H1 (cell line): ENCODE measurements at regions not wholly inside any gene's neighbourhood (a gene's known extent, or its start where the extent isn't known, plus 50 kb on each side); places are given as distances from the start of the nearest gene placed in this dataset.

Experiments used
- CTCF ChIA-PET: fragments of 300-600 bp; sonication (Branson Sonifier 250); formaldehyde crosslinking; loops from one replicate; lab custom pipeline; 2021; ENCODE audit not compliant: partially characterized antibody; lab: Charles Lee
- POLR2A ChIA-PET: fragments of 300-600 bp; sonication (Branson Sonifier 250); formaldehyde crosslinking; loops from one replicate; lab custom pipeline; 2021; ENCODE audit warnings: inconsistent platforms; ENCODE audit not compliant: partially characterized antibody; lab: Charles Lee
- DNase-seq, 2 experiments: peaks; one replicate each; pipeline versions ENCODE4 v3.0.0 to v3.0.0-alpha.2; 2010 to 2022; ENCODE audit warnings: low spot score in 2 of 2, low read depth in 1 of 2, mixed read lengths in 1 of 2
- FAIRE-seq: peaks from 2 replicates; lab custom pipeline; 2011; peaks lifted over from hg19 to GRCh38; lab: Jason Lieb, UNC
- H2AFZ ChIP-seq: 2 replicates; pipeline ENCODE4 v1.8.1; 2012; ENCODE audit warnings: low read length, inconsistent platforms
- H2AK5ac ChIP-seq: 2 replicates; pipeline ENCODE4 v1.6.1; 2013; ENCODE audit warnings: low read depth, low read length
- H2BK120ac ChIP-seq: replicated peaks from 2 replicates; pipeline ENCODE3; 2013; ENCODE audit warnings: low read depth, low read length, inconsistent platforms
- H2BK12ac ChIP-seq: 2 replicates; pipeline ENCODE4 v1.6.1; 2013; ENCODE audit warnings: low read depth, low read length
- H2BK15ac ChIP-seq: 2 replicates; pipeline ENCODE4 v1.6.1; 2013; ENCODE audit warnings: low read length
- H2BK20ac ChIP-seq: 2 replicates; pipeline ENCODE4 v1.6.1; 2013; ENCODE audit warnings: low read length
- H2BK5ac ChIP-seq: 2 replicates; pipeline ENCODE4 v1.6.1; 2013; ENCODE audit warnings: low read depth, low read length
- H3K14ac ChIP-seq: 2 replicates; pipeline ENCODE4 v1.6.1; 2013; ENCODE audit warnings: inconsistent platforms; ENCODE audit not compliant: insufficient read length
- H3K18ac ChIP-seq: 2 replicates; pipeline ENCODE4 v1.6.1; 2013; ENCODE audit warnings: low read length; ENCODE audit errors: extremely low read depth
- H3K23ac ChIP-seq: 2 replicates; pipeline ENCODE4 v1.6.1; 2013; ENCODE audit warnings: inconsistent platforms; ENCODE audit not compliant: insufficient read length
- H3K23me2 ChIP-seq: 2 replicates; pipeline ENCODE4 v1.6.1; 2013; ENCODE audit warnings: low read depth, low read length
- H3K27ac ChIP-seq: 2 replicates; pipeline ENCODE4 v1.6.1; 2011; ENCODE audit warnings: low read depth, low read length, inconsistent platforms
- H3K27me3 ChIP-seq, 4 experiments: replicated peaks in 1 of 4; 1 replicate in 1 of 4; 2 replicates in 3 of 4; pipeline versions ENCODE4 v1.6.1 to v1.8.1; 2011 to 2013; ENCODE audit warnings: low read length in 3 of 4, mild to moderate bottlenecking in 3 of 4, inconsistent platforms in 2 of 4, mixed read lengths in 2 of 4, moderate library complexity in 1 of 4; ENCODE audit not compliant: control insufficient read depth in 3 of 4, insufficient read depth in 3 of 4; ENCODE audit errors: extremely low read depth in 1 of 4
- H3K36me3 ChIP-seq, 4 experiments: 2 replicates each; pipeline versions ENCODE4 v1.6.1 to v1.8.1; 2011 to 2013; ENCODE audit warnings: mild to moderate bottlenecking in 4 of 4, low read length in 3 of 4, moderate library complexity in 2 of 4, control low read depth in 1 of 4, inconsistent platforms in 1 of 4; ENCODE audit not compliant: insufficient read depth in 4 of 4, control insufficient read depth in 2 of 4
- H3K4ac ChIP-seq: replicated peaks from 2 replicates; pipeline ENCODE3; 2013; ENCODE audit warnings: low read length, low read depth, mixed read lengths, inconsistent platforms; ENCODE audit not compliant: insufficient read length
- H3K4me1 ChIP-seq, 4 experiments: replicated peaks in 1 of 4; 1 replicate in 1 of 4; 2 replicates in 3 of 4; pipeline versions ENCODE4 v1.6.1 to v1.8.1; 2011 to 2013; ENCODE audit warnings: low read length in 3 of 4, inconsistent platforms in 2 of 4, mixed read lengths in 1 of 4; ENCODE audit not compliant: insufficient read depth in 4 of 4, control insufficient read depth in 3 of 4
- H3K4me2 ChIP-seq, 2 experiments: 2 replicates each; pipeline versions ENCODE4 v1.6.1 to v1.8.1; 2011 to 2013; ENCODE audit warnings: low read depth in 2 of 2, low read length in 2 of 2, control low read depth in 1 of 2, inconsistent platforms in 1 of 2, mild to moderate bottlenecking in 1 of 2; ENCODE audit not compliant: insufficient read depth in 1 of 2
- H3K4me3 ChIP-seq, 4 experiments: fragments of 200-600, 300-600 bp in 1 of 4; sonication (generic), shearing (Covaris generic), sonication (Bioruptor Twin) in 1 of 4; 2 replicates each; pipeline versions ENCODE4 v1.5.1 to v1.8.1; 2011 to 2016; ENCODE audit warnings: low read length in 4 of 4, low read depth in 3 of 4, control low read depth in 2 of 4, inconsistent platforms in 2 of 4, mild to moderate bottlenecking in 2 of 4, mixed read lengths in 1 of 4, moderate library complexity in 1 of 4; ENCODE audit not compliant: insufficient read depth in 2 of 4; ENCODE audit errors: extremely low read depth in 1 of 4
- H3K56ac ChIP-seq: replicated peaks from 2 replicates; pipeline ENCODE3; 2013; ENCODE audit warnings: low read depth, mild to moderate bottlenecking, mixed read lengths, low read length, inconsistent platforms; ENCODE audit not compliant: insufficient read length
- H3K79me1 ChIP-seq: 2 replicates; pipeline ENCODE4 v1.6.1; 2013; ENCODE audit warnings: low read depth, low read length, control low read depth
- H3K79me2 ChIP-seq, 2 experiments: 2 replicates each; pipeline versions ENCODE4 v1.6.1 to v1.8.1; 2012 to 2013; ENCODE audit warnings: low read length in 2 of 2, mild to moderate bottlenecking in 2 of 2, inconsistent platforms in 1 of 2; ENCODE audit not compliant: insufficient read depth in 2 of 2, control insufficient read depth in 1 of 2
- H3K9ac ChIP-seq, 4 experiments: replicated peaks in 1 of 4; 1 replicate in 1 of 4; 2 replicates in 3 of 4; pipeline versions ENCODE4 v1.6.1 to v1.8.1; 2011 to 2013; ENCODE audit warnings: low read depth in 3 of 4, low read length in 3 of 4, control low read depth in 2 of 4, mild to moderate bottlenecking in 2 of 4, moderate library complexity in 2 of 4, inconsistent platforms in 1 of 4; ENCODE audit errors: extremely low read depth in 1 of 4
- H3K9me3 ChIP-seq, 2 experiments: 2 replicates each; pipeline versions ENCODE4 v1.6.1 to v1.8.1; 2012 to 2013; ENCODE audit warnings: mild to moderate bottlenecking in 2 of 2, moderate library complexity in 2 of 2, control low read depth in 1 of 2, inconsistent platforms in 1 of 2, low read depth in 1 of 2, low read length in 1 of 2, mixed read lengths in 1 of 2; ENCODE audit not compliant: insufficient read depth in 2 of 2
- H4K20me1 ChIP-seq, 2 experiments: replicated peaks in 1 of 2; 2 replicates each; pipeline versions ENCODE3 to v1.8.1; 2011 to 2013; ENCODE audit warnings: inconsistent platforms in 2 of 2, low read length in 2 of 2, mild to moderate bottlenecking in 1 of 2; ENCODE audit not compliant: insufficient read depth in 2 of 2, control insufficient read depth in 1 of 2
- H4K5ac ChIP-seq: 2 replicates; pipeline ENCODE4 v1.6.1; 2013; ENCODE audit warnings: low read length, low read depth, mixed read lengths, inconsistent platforms; ENCODE audit not compliant: insufficient read length
- H4K8ac ChIP-seq: 2 replicates; pipeline ENCODE4 v1.8.0; 2013; ENCODE audit warnings: mild to moderate bottlenecking, moderate library complexity, low read length, inconsistent platforms; ENCODE audit not compliant: insufficient read depth; ENCODE audit errors: extremely low read depth
- H4K91ac ChIP-seq: replicated peaks from 2 replicates; pipeline ENCODE3; 2013; ENCODE audit warnings: low read length, mixed read lengths, inconsistent platforms; ENCODE audit not compliant: insufficient read length
- BCL11A ChIP-seq, 2 experiments: IDR thresholded peaks; one replicate each; pipeline ENCODE4 v1.6.1; 2011; ENCODE audit warnings: low read depth in 2 of 2, low read length in 2 of 2, mild to moderate bottlenecking in 2 of 2
- CHD2 ChIP-seq: IDR thresholded peaks from 2 replicates; pipeline ENCODE4 v1.6.1; 2012; ENCODE audit warnings: low read length, improper control_type of control experiment
- RFX5 ChIP-seq: IDR thresholded peaks from 2 replicates; pipeline ENCODE4 v1.6.1; 2011; ENCODE audit warnings: low read depth, low read length, improper control_type of control experiment, borderline replicate concordance
- SIRT6 ChIP-seq: IDR thresholded peaks from one replicate; pipeline ENCODE4 v1.7.1; 2012; ENCODE audit warnings: low read length, inconsistent platforms
- SRF ChIP-seq: IDR thresholded peaks from 2 replicates; pipeline ENCODE4 v1.6.1; 2011; ENCODE audit warnings: mild to moderate bottlenecking, low read depth, low read length, moderate library complexity
- TBP ChIP-seq: IDR thresholded peaks from 2 replicates; pipeline ENCODE4 v1.6.1; 2011; ENCODE audit warnings: low read depth, low read length, improper control_type of control experiment
- TCF12 ChIP-seq: IDR thresholded peaks from 2 replicates; pipeline ENCODE4 v1.6.1; 2011; ENCODE audit warnings: low read depth, mild to moderate bottlenecking, low read length
- ZNF274 ChIP-seq: IDR thresholded peaks from 2 replicates; pipeline ENCODE4 v1.7.0; 2012; ENCODE audit warnings: low read length, borderline replicate concordance; ENCODE audit errors: extremely low read depth
- WGBS, 2 experiments: shearing (Covaris generic) in 1 of 2; methylation state at CpG; one replicate each; pipeline versions ENCODE4 v1.1.6 to v1.1.7; 2013 to 2015; ENCODE audit warnings: low lambda C conversion rate in 2 of 2, mixed read lengths in 2 of 2, inconsistent platforms in 1 of 2, low coverage in 1 of 2, missing lambda C conversion rate in 1 of 2; ENCODE audit not compliant: insufficient replicate concordance in 2 of 2, insufficient coverage in 1 of 2, insufficient read length in 1 of 2; ENCODE audit errors: extremely low coverage in 1 of 2, missing lambda C conversion rate in 1 of 2; 5-methylcytosine and 5-hydroxymethylcytosine counted together
- TF ChIP-seq, protein P1 (sequence below): IDR thresholded peaks from 2 replicates; pipeline ENCODE4 v1.6.1; 2012; ENCODE audit warnings: inconsistent platforms

GRCh38 chr7:17725821-17726220 lies 214.5 kb downstream of the SNX13 start:
- FAIRE-seq (no peak), DNase-seq (no peak)
- Histone ChIP-seq H3K4me3 (no peak overlapping the region), H2BK12ac (no peak overlapping the region), H3K79me1 (no peaks in the 10 kb centered on the region), H2AFZ (no peak overlapping the region), H2BK120ac (no peak overlapping the region), H2BK15ac (no peak overlapping the region), H2BK5ac (no peak overlapping the region), H3K79me2 (no peaks in the 10 kb centered on the region), H3K18ac (no peak overlapping the region), H3K4me1 (no peaks in the 10 kb centered on the region; a peak in 1 of 7 replicates), H4K91ac (no peak overlapping the region), H3K36me3 (no peaks in the 10 kb centered on the region), H2AK5ac (no peak overlapping the region), H4K20me1 (no peaks in the 10 kb centered on the region), H3K4ac (no peak overlapping the region), H3K4me2 (no peak overlapping the region), H3K14ac (no peak overlapping the region), H2BK20ac (no peak overlapping the region), H4K8ac (no peak overlapping the region), H4K5ac (no peak overlapping the region), H3K27me3 (no peaks in the 10 kb centered on the region), H3K56ac (no peak overlapping the region), H3K23ac (no peak overlapping the region), H3K9me3 (no peaks in the 10 kb centered on the region)
- CTCF ChIA-PET, result interaction anchor here (0.6 to 2.5 kb wide), 6 partner anchors 9 to 338 kb away, joined by 3 to 11 read pairs (median 4); no protein-coding TSS in a partner anchor
- 90% methylated on average over 2 of the region's 2 CpGs; no CpG with 5 or more reads in 1 of the 2 experiments for WGBS, 2 experiments
- TF ChIP-seq CHD2, result no peak
- TF ChIP-seq ZNF274, result no peak
- no peak for TF ChIP-seq TBP
- no peak for TF ChIP-seq TCF12
- no peak for TF ChIP-seq SRF
- no peak for TF ChIP-seq BCL11A (IDR thresholded peaks at IDR 0.05; ENCODE audit: low read depth in 2 of 2, low read length in 2 of 2)
- no peak for TF ChIP-seq RFX5
- no peak for TF ChIP-seq SIRT6
- TF ChIP-seq, protein P1, sequence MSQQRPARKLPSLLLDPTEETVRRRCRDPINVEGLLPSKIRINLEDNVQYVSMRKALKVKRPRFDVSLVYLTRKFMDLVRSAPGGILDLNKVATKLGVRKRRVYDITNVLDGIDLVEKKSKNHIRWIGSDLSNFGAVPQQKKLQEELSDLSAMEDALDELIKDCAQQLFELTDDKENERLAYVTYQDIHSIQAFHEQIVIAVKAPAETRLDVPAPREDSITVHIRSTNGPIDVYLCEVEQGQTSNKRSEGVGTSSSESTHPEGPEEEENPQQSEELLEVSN, result no peak
- TF ChIP-seq, all 59 proteins: peak for 0
- no peaks in the 10 kb centered on the region for H3K23me2 ChIP-seq
- POLR2A ChIA-PET, result no interaction called here
- H3K27ac ChIP-seq, result no peak overlapping the region
- H3K9ac ChIP-seq, result no peak overlapping the region
